HG03520 (cell line): ENCODE measurements at regions not wholly inside any gene's neighbourhood (a gene's known extent, or its start where the extent isn't known, plus 50 kb on each side); places are given as distances from the start of the nearest gene placed in this dataset.

Experiments used
- ATAC-seq: cut with Tn5 transposase; IDR thresholded peaks from one replicate; pipeline ENCODE4 v1.9.1; 2021; ENCODE audit warnings: mild to moderate bottlenecking, moderate library complexity; ENCODE audit not compliant: unreplicated experiment

- no peak for ATAC-seq
Measured at GRCh38 chr7:13508586-13508985, 480.9 kb downstream of the ETV1 start.

- ATAC-seq = no peak
Measured at GRCh38 chr7:13518738-13519137, 470.7 kb downstream of the ETV1 start.

GRCh38 chr7:13524076-13524475 lies 465.4 kb downstream of the ETV1 start:
- ATAC-seq = no peak

GRCh38 chr7:13532028-13532753 lies 457.3 kb downstream of the ETV1 start:
- ATAC-seq = no peak

GRCh38 chr7:13538669-13539068 lies 450.8 kb downstream of the ETV1 start:
- no peak for ATAC-seq

GRCh38 chr7:13540429-13540828 lies 449.0 kb downstream of the ETV1 start:
- no peak for ATAC-seq

GRCh38 chr7:13541326-13541725 lies 448.1 kb downstream of the ETV1 start:
- ATAC-seq = no peak

- ATAC-seq = no peak
Measured at GRCh38 chr7:13542451-13542850, 447.0 kb downstream of the ETV1 start.

- no peak for ATAC-seq
Measured at GRCh38 chr7:13551503-13551902, 438.0 kb downstream of the ETV1 start.

GRCh38 chr7:13560441-13560840 lies 429.0 kb downstream of the ETV1 start:
- ATAC-seq = no peak

GRCh38 chr7:13563257-13563656 lies 426.2 kb downstream of the ETV1 start:
- no peak for ATAC-seq

- ATAC-seq = no peak
Measured at GRCh38 chr7:13563680-13564079, 425.8 kb downstream of the ETV1 start.

- ATAC-seq = no peak
Measured at GRCh38 chr7:13577566-13578145, 411.8 kb downstream of the ETV1 start.

GRCh38 chr7:13578294-13578693 lies 411.2 kb downstream of the ETV1 start:
- no peak for ATAC-seq

- ATAC-seq = no peak
Measured at GRCh38 chr7:13581097-13581496, 408.4 kb downstream of the ETV1 start.

GRCh38 chr7:13593854-13594253 lies 395.6 kb downstream of the ETV1 start:
- no peak for ATAC-seq

GRCh38 chr7:13602036-13602435 lies 387.4 kb downstream of the ETV1 start:
- ATAC-seq = no peak

- no peak for ATAC-seq
Measured at GRCh38 chr7:13603016-13603415, 386.4 kb downstream of the ETV1 start.

GRCh38 chr7:13603661-13604060 lies 385.8 kb downstream of the ETV1 start:
- no peak for ATAC-seq

- ATAC-seq = no peak
Measured at GRCh38 chr7:13604178-13604577, 385.3 kb downstream of the ETV1 start.

GRCh38 chr7:13610372-13610771 lies 379.1 kb downstream of the ETV1 start:
- no peak for ATAC-seq

GRCh38 chr7:13615679-13616078 lies 373.8 kb downstream of the ETV1 start:
- no peak for ATAC-seq

- ATAC-seq = no peak
Measured at GRCh38 chr7:13627455-13627854, 362.0 kb downstream of the ETV1 start.
